Fibroblast of lung (primary cell): ENCODE measurements at regions not wholly inside any gene's neighbourhood (a gene's known extent, or its start where the extent isn't known, plus 50 kb on each side); places are given as distances from the start of the nearest gene placed in this dataset.
A peak's percentile ranks its signal among the peaks of the same experiment; 100 is the strongest.

Experiments used
- DNase-seq, 2 donors: peaks; one replicate each; pipeline versions ENCODE4 v3.0.0 to v3.0.0-alpha.2; 2010; ENCODE audit warnings: low read depth in 2 of 2
- H2AFZ ChIP-seq: 2 replicates; pipeline ENCODE4 v1.5.1; 2012; ENCODE audit warnings: low read length, control low read depth, inconsistent platforms
- H3K27ac ChIP-seq: 2 replicates; pipeline ENCODE4 v1.5.1; 2011; ENCODE audit warnings: low read length, control low read depth; ENCODE audit not compliant: insufficient read depth
- H3K27me3 ChIP-seq: 2 replicates; pipeline ENCODE4 v1.5.1; 2011; ENCODE audit warnings: mild to moderate bottlenecking, low read length; ENCODE audit not compliant: control insufficient read depth, insufficient read depth
- H3K36me3 ChIP-seq: 2 replicates; pipeline ENCODE4 v1.5.1; 2011; ENCODE audit warnings: low read length; ENCODE audit not compliant: control insufficient read depth, insufficient read depth
- H3K4me1 ChIP-seq: 2 replicates; pipeline ENCODE4 v1.5.1; 2011; ENCODE audit warnings: low read length; ENCODE audit not compliant: control insufficient read depth, insufficient read depth; ENCODE audit errors: extremely low read depth
- H3K4me2 ChIP-seq: 2 replicates; pipeline ENCODE4 v1.5.1; 2011; ENCODE audit warnings: low read length, control low read depth; ENCODE audit not compliant: insufficient read depth; ENCODE audit errors: extremely low read depth
- H3K4me3 ChIP-seq, 4 experiments: fragments of 200-600 bp in 1 of 4; sonication (generic) in 1 of 4; replicated peaks in 1 of 4; 2 replicates each; pipeline ENCODE4 v1.5.1; 2011 to 2016; ENCODE audit warnings: low read length in 4 of 4, low read depth in 3 of 4, mild to moderate bottlenecking in 3 of 4, control low read depth in 2 of 4, inconsistent platforms in 1 of 4, mixed read lengths in 1 of 4; ENCODE audit not compliant: insufficient read depth in 1 of 4; ENCODE audit errors: control extremely low read depth in 1 of 4
- H3K79me2 ChIP-seq: 2 replicates; pipeline ENCODE4 v1.5.1; 2012; ENCODE audit warnings: mild to moderate bottlenecking, low read length, inconsistent platforms; ENCODE audit not compliant: control insufficient read depth, insufficient read depth
- H3K9ac ChIP-seq: 2 replicates; pipeline ENCODE4 v1.5.1; 2011; ENCODE audit warnings: mild to moderate bottlenecking, low read length, control low read depth; ENCODE audit not compliant: insufficient read depth
- H3K9me3 ChIP-seq: 2 replicates; pipeline ENCODE4 v1.5.1; 2012; ENCODE audit warnings: low read depth, low read length; ENCODE audit not compliant: control insufficient read depth, insufficient read depth
- H4K20me1 ChIP-seq: 2 replicates; pipeline ENCODE4 v1.5.1; 2011; ENCODE audit warnings: low read length; ENCODE audit not compliant: control insufficient read depth, insufficient read depth; ENCODE audit errors: extremely low read depth
- CTCF ChIP-seq, 2 donors: IDR thresholded peaks in 1 of 2; conservative IDR thresholded peaks in 1 of 2; 1 replicate in 1 of 2; 2 replicates in 1 of 2; pipeline ENCODE4 v1.5.1; 2011 to 2012; ENCODE audit warnings: low read length in 2 of 2, control low read depth in 1 of 2, inconsistent platforms in 1 of 2, low read depth in 1 of 2, mild to moderate bottlenecking in 1 of 2
- EZH2 ChIP-seq: IDR thresholded peaks from 2 replicates; pipeline ENCODE4 v1.5.1; 2012; ENCODE audit warnings: low read length, control low read depth, mild to moderate bottlenecking; ENCODE audit errors: missing control alignments

- Histone ChIP-seq H3K4me3 (no peak overlapping the region), H3K9ac (no peak overlapping the region), H4K20me1 (no peaks in the 10 kb centered on the region), H3K4me1 (peaks cover 5% of the 10 kb centered on the region), H3K9me3 (no peaks in the 10 kb centered on the region), H3K79me2 (peaks cover 4% of the 10 kb centered on the region), H3K27ac (no peak overlapping the region), H3K27me3 (no peaks in the 10 kb centered on the region), H3K36me3 (no peaks in the 10 kb centered on the region), H3K4me2 (no peak overlapping the region), H2AFZ (no peak overlapping the region)
- TF ChIP-seq EZH2 = no peak
- TF ChIP-seq CTCF (conservative IDR thresholded peaks at IDR 0.05 in 1 of 2, IDR thresholded peaks at IDR 0.05 in 1 of 2; ENCODE audit: low read depth in 1 of 2, low read length in 2 of 2) = no peak
- DNase-seq = no peak
These were observed 88.6 kb downstream of the KLF12 start for GRCh38 chr13:74045583-74045982.

GRCh38 chr13:74043237-74043636 is 91.0 kb downstream of the KLF12 start:
- Histone ChIP-seq H3K36me3 (no peaks in the 10 kb centered on the region), H4K20me1 (no peaks in the 10 kb centered on the region), H3K4me1 (peaks cover 5% of the 10 kb centered on the region), H3K4me3 (no peak overlapping the region), H3K4me2 (no peak overlapping the region), H2AFZ (no peak overlapping the region), H3K9me3 (no peaks in the 10 kb centered on the region), H3K79me2 (peaks cover 8% of the 10 kb centered on the region), H3K27me3 (no peaks in the 10 kb centered on the region), H3K9ac (no peak overlapping the region), H3K27ac (no peak overlapping the region)
- DNase-seq = no peak
- TF ChIP-seq CTCF (conservative IDR thresholded peaks at IDR 0.05 in 1 of 2, IDR thresholded peaks at IDR 0.05 in 1 of 2; ENCODE audit: low read depth in 1 of 2, low read length in 2 of 2) (no peak), EZH2 (no peak)

GRCh38 chr13:74040200-74040599 is 94.0 kb downstream of the KLF12 start:
- Histone ChIP-seq H3K27ac (no peak overlapping the region), H4K20me1 (no peaks in the 10 kb centered on the region), H3K9me3 (no peaks in the 10 kb centered on the region), H2AFZ (no peak overlapping the region), H3K4me2 (no peak overlapping the region), H3K4me1 (no peaks in the 10 kb centered on the region), H3K36me3 (no peaks in the 10 kb centered on the region), H3K4me3 (no peak overlapping the region), H3K9ac (no peak overlapping the region), H3K27me3 (no peaks in the 10 kb centered on the region), H3K79me2 (peaks cover 6% of the 10 kb centered on the region)
- no peak for TF ChIP-seq EZH2
- peak; percentile 38 to 59 for TF ChIP-seq CTCF (conservative IDR thresholded peaks at IDR 0.05 in 1 of 2, IDR thresholded peaks at IDR 0.05 in 1 of 2; ENCODE audit: low read depth in 1 of 2, low read length in 2 of 2)
- DNase-seq = peak; percentile 19 to 33
